IMR-90 (cell line): ENCODE measurements at regions not wholly inside any gene's neighbourhood (a gene's known extent, or its start where the extent isn't known, plus 50 kb on each side); places are given as distances from the start of the nearest gene placed in this dataset.

Experiments used
- ATAC-seq: fragments of 200-7000 bp; cut with Tn5 transposase; 2 replicates; pipeline ENCODE4 v1.9.1; 2020; ENCODE audit warnings: low read depth, mild to moderate bottlenecking, moderate library complexity
- BruUV-seq: library from RNA; stranded (reverse); fragments of 400-500 nt; replicated peaks from 2 replicates; lab custom pipeline; 2021; lab: Mats Ljungman, UMichigan
- CTCF ChIA-PET: fragments of 300-600 bp; formaldehyde crosslinking; extraction: SDS; loops from one replicate; lab custom pipeline; 2021; ENCODE audit warnings: antibody characterized with exemption; lab: Yijun Ruan, JAX
- POLR2A ChIA-PET: fragments of 300-600 bp; sonication (Branson Sonifier 250); formaldehyde crosslinking; loops from one replicate; lab custom pipeline; 2022; ENCODE audit warnings: antibody characterized with exemption; ENCODE audit not compliant: unreplicated experiment; lab: Charles Lee
- DNase-seq: peaks from one replicate; pipeline ENCODE4 v3.0.0; 2013
- H2AFZ ChIP-seq: replicated peaks from 2 replicates; pipeline ENCODE3; 2013; ENCODE audit warnings: low read length, mild to moderate bottlenecking; ENCODE audit not compliant: poor library complexity
- H2AK5ac ChIP-seq: 2 replicates; pipeline ENCODE4 v1.6.1; 2013; ENCODE audit warnings: low read depth, low read length, inconsistent platforms
- H2AK9ac ChIP-seq: replicated peaks from 2 replicates; pipeline ENCODE3; 2013; ENCODE audit warnings: mild to moderate bottlenecking, low read depth, low read length, moderate library complexity; ENCODE audit not compliant: poor library complexity
- H2BK120ac ChIP-seq: 2 replicates; pipeline ENCODE4 v1.6.1; 2013; ENCODE audit warnings: low read depth, low read length, inconsistent platforms
- H2BK15ac ChIP-seq: 3 replicates; pipeline ENCODE4 v1.6.1; 2013; ENCODE audit warnings: low read depth, low read length, inconsistent platforms
- H2BK20ac ChIP-seq: 2 replicates; pipeline ENCODE4 v1.6.1; 2013; ENCODE audit warnings: low read depth, mild to moderate bottlenecking, inconsistent platforms, low read length, moderate library complexity
- H2BK5ac ChIP-seq: 2 replicates; pipeline ENCODE4 v1.6.1; 2013; ENCODE audit warnings: mild to moderate bottlenecking, low read depth, low read length, inconsistent platforms; ENCODE audit not compliant: poor library complexity, severe bottlenecking
- H3K14ac ChIP-seq: replicated peaks from 2 replicates; pipeline ENCODE4 v1.6.1; 2013; ENCODE audit warnings: low read depth, low read length, inconsistent platforms
- H3K18ac ChIP-seq: 2 replicates; pipeline ENCODE4 v1.6.1; 2013; ENCODE audit warnings: low read depth, low read length, control low read depth
- H3K23ac ChIP-seq: 2 replicates; pipeline ENCODE4 v1.6.1; 2013; ENCODE audit warnings: low read depth, low read length, inconsistent platforms
- H3K27ac ChIP-seq: 2 replicates; pipeline ENCODE4 v1.5.1; 2013; ENCODE audit warnings: mild to moderate bottlenecking, control low read depth, low read length; ENCODE audit not compliant: insufficient read depth
- H3K27me3 ChIP-seq: 2 replicates; pipeline ENCODE4 v1.6.1; 2013; ENCODE audit warnings: low read length; ENCODE audit not compliant: control insufficient read depth, insufficient read depth
- H3K36me3 ChIP-seq: 2 replicates; pipeline ENCODE4 v1.6.1; 2013; ENCODE audit warnings: low read length, mixed read lengths; ENCODE audit not compliant: control insufficient read depth, insufficient read depth
- H3K4ac ChIP-seq: 2 replicates; pipeline ENCODE4 v1.6.1; 2013; ENCODE audit warnings: low read depth, low read length, inconsistent platforms
- H3K4me1 ChIP-seq: 2 replicates; pipeline ENCODE4 v1.6.1; 2013; ENCODE audit warnings: low read length, mixed read lengths; ENCODE audit not compliant: control insufficient read depth, insufficient read depth
- H3K4me2 ChIP-seq: 2 replicates; pipeline ENCODE4 v1.6.1; 2013; ENCODE audit warnings: low read depth, mild to moderate bottlenecking, control low read depth, low read length, moderate library complexity
- H3K4me3 ChIP-seq: 2 replicates; pipeline ENCODE4 v1.5.1; 2013; ENCODE audit warnings: low read depth, mild to moderate bottlenecking, control low read depth, low read length, moderate library complexity; ENCODE audit not compliant: insufficient read depth
- H3K56ac ChIP-seq: 2 replicates; pipeline ENCODE4 v1.6.1; 2013; ENCODE audit warnings: low read length, inconsistent platforms; ENCODE audit not compliant: insufficient read depth; ENCODE audit errors: extremely low read depth
- H3K79me1 ChIP-seq, 2 experiments: 2 replicates each; pipeline ENCODE4 v1.6.1; 2013; ENCODE audit warnings: low read length in 2 of 2, inconsistent platforms in 1 of 2, low read depth in 1 of 2
- H3K9ac ChIP-seq: 2 replicates; pipeline ENCODE4 v1.6.1; 2013; ENCODE audit warnings: low read depth, low read length, control low read depth
- H3K9me1 ChIP-seq: 2 replicates; pipeline ENCODE4 v1.6.1; 2013; ENCODE audit warnings: low read length, inconsistent platforms; ENCODE audit not compliant: insufficient read depth
- H3K9me3 ChIP-seq: 2 replicates; pipeline ENCODE4 v1.6.1; 2013; ENCODE audit warnings: low read length; ENCODE audit not compliant: control insufficient read depth, insufficient read depth
- H4K20me1 ChIP-seq: 2 replicates; pipeline ENCODE4 v1.6.1; 2013; ENCODE audit warnings: low read length, inconsistent platforms; ENCODE audit not compliant: insufficient read depth
- H4K5ac ChIP-seq: 2 replicates; pipeline ENCODE4 v1.6.1; 2013; ENCODE audit warnings: mild to moderate bottlenecking, low read depth, low read length, control low read depth
- H4K8ac ChIP-seq, 2 experiments: 2 replicates each; pipeline ENCODE4 v1.6.1; 2013; ENCODE audit warnings: low read depth in 2 of 2, low read length in 2 of 2, control low read depth in 1 of 2, inconsistent platforms in 1 of 2
- H4K91ac ChIP-seq: 2 replicates; pipeline ENCODE4 v1.6.1; 2013; ENCODE audit warnings: low read depth, low read length, inconsistent platforms; ENCODE audit not compliant: insufficient read depth
- BHLHE40 ChIP-seq: fragments of 150-350 bp; IDR thresholded peaks from 2 replicates; pipeline ENCODE4 v1.6.1; 2016; ENCODE audit warnings: mild to moderate bottlenecking, low read depth, low read length
- CEBPB ChIP-seq: IDR thresholded peaks from 2 replicates; pipeline ENCODE4 v1.6.1; 2012; ENCODE audit warnings: low read depth, low read length, improper control_type of control experiment
- CHD1 ChIP-seq: IDR thresholded peaks from 2 replicates; pipeline ENCODE4 v1.6.1; 2012; ENCODE audit warnings: low read depth, low read length, improper control_type of control experiment
- CTCF ChIP-seq: conservative IDR thresholded peaks from 2 replicates; pipeline ENCODE4 v1.5.1; 2012; ENCODE audit warnings: mild to moderate bottlenecking, low read depth, low read length, improper control_type of control experiment
- ELK1 ChIP-seq: fragments of 150-350 bp; IDR thresholded peaks from 2 replicates; pipeline ENCODE4 v1.6.1; 2016; ENCODE audit warnings: low read depth, mild to moderate bottlenecking, low read length, moderate library complexity, borderline replicate concordance
- FOS ChIP-seq: fragments of 150-350 bp; IDR thresholded peaks from 2 replicates; pipeline ENCODE4 v1.6.1; 2016; ENCODE audit warnings: low read depth, low read length
- MAFK ChIP-seq: IDR thresholded peaks from 2 replicates; pipeline ENCODE4 v1.6.1; 2012; ENCODE audit warnings: low read depth, low read length, improper control_type of control experiment
- MAZ ChIP-seq: IDR thresholded peaks from 2 replicates; pipeline ENCODE4 v1.6.1; 2012; ENCODE audit warnings: low read depth, mild to moderate bottlenecking, low read length, improper control_type of control experiment, moderate library complexity, borderline replicate concordance
- MXI1 ChIP-seq: IDR thresholded peaks from 2 replicates; pipeline ENCODE4 v1.6.1; 2012; ENCODE audit warnings: low read depth, mild to moderate bottlenecking, low read length, moderate library complexity, borderline replicate concordance
- NFE2L2 ChIP-seq: fragments of 150-350 bp; IDR thresholded peaks from 2 replicates; pipeline ENCODE4 v1.6.1; 2016; ENCODE audit warnings: low read depth, mild to moderate bottlenecking, low read length
- POLR2A ChIP-seq: IDR thresholded peaks from 2 replicates; pipeline ENCODE4 v1.6.1; 2012; ENCODE audit warnings: mild to moderate bottlenecking, low read depth, low read length
- RAD21 ChIP-seq: IDR thresholded peaks from 2 replicates; pipeline ENCODE4 v1.6.1; 2012; ENCODE audit warnings: low read length, improper control_type of control experiment
- RCOR1 ChIP-seq: IDR thresholded peaks from 2 replicates; pipeline ENCODE4 v1.6.1; 2012; ENCODE audit warnings: mild to moderate bottlenecking, low read length, improper control_type of control experiment; ENCODE audit not compliant: insufficient replicate concordance
- RFX5 ChIP-seq: IDR thresholded peaks from 2 replicates; pipeline ENCODE4 v1.8.0; 2012; ENCODE audit warnings: low read depth, mild to moderate bottlenecking, low read length, moderate library complexity
- SMC3 ChIP-seq: fragments of 150-350 bp; IDR thresholded peaks from 2 replicates; pipeline ENCODE4 v1.6.1; 2016; ENCODE audit warnings: low read depth, mild to moderate bottlenecking, antibody characterized with exemption, low read length, moderate library complexity
- WGBS, 2 experiments: methylation state at CpG; one replicate each; pipeline versions ENCODE4 v1.1.5 to v1.1.7; 2013; ENCODE audit warnings: missing lambda C conversion rate in 2 of 2; ENCODE audit not compliant: insufficient read length in 1 of 2; ENCODE audit errors: extremely low coverage in 2 of 2; 5-methylcytosine and 5-hydroxymethylcytosine counted together
- dilution Hi-C: fragments of 300-500 bp; cut with HindIII; formaldehyde crosslinking; loops from one replicate; pipeline ENCODE4 v1.14.3; 2018; ENCODE audit warnings: low sequenced_read_pairs; ENCODE audit not compliant: unreplicated experiment
- in situ Hi-C: fragments of 300-500 bp; cut with MboI; formaldehyde crosslinking; loops from 3 replicates; pipeline ENCODE4 v1.14.3; 2019; ENCODE audit warnings: low sequenced_read_pairs, inconsistent platforms, mixed read lengths
- intact Hi-C: fragments of 100-400 bp; cut with micrococcal nuclease; formaldehyde crosslinking; loops from 2 replicates; pipeline ENCODE4 v1.10.0; 2022
- TF ChIP-seq, protein P1 (sequence below): fragments of 150-350 bp; IDR thresholded peaks from 2 replicates; pipeline ENCODE4 v1.6.1; 2017; ENCODE audit warnings: mild to moderate bottlenecking, antibody characterized with exemption, low read length, low read depth

DNA sequence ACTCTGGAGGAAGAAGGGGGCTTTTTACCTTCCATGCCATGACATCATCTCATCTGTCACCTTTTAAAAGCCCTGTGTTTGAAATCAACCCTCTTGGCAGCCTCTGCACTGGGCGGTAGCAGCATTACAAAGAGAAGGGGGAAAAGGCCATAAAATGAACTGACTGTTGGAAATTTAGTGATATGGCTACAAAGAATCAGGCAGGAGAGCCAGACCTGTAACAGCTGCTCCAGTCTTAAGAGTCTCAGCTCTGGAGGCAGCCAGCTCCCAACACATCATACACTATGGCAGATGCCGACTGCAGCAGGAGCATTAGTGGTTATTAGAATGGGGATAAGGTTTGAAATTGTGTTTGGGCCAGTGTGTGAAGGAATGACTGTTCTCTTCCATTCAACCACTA is 257.5 kb downstream of the DMAC1 start:
- H3K4me3 ChIP-seq, result no peak overlapping the region
- ChIA-PET POLR2A (no interaction called here), CTCF (no interaction called here)
- H4K5ac ChIP-seq, result no peak overlapping the region
- H4K8ac ChIP-seq, result no peak overlapping the region
- no peak overlapping the region for H3K9ac ChIP-seq
- no peak overlapping the region for H2BK15ac ChIP-seq
- H2AFZ ChIP-seq, result no peak overlapping the region
- H3K27ac ChIP-seq, result no peak overlapping the region
- H4K20me1 ChIP-seq, result no peaks in the 10 kb centered on the region
- ATAC-seq, result no peak
- H3K14ac ChIP-seq, result no peak overlapping the region
- no peak overlapping the region for H2BK120ac ChIP-seq
- no peaks in the 10 kb centered on the region for H3K79me1 ChIP-seq
- no peak overlapping the region for H2BK20ac ChIP-seq
- no peak for TF ChIP-seq MAZ
- no peak for TF ChIP-seq SMC3
- TF ChIP-seq, protein P1, sequence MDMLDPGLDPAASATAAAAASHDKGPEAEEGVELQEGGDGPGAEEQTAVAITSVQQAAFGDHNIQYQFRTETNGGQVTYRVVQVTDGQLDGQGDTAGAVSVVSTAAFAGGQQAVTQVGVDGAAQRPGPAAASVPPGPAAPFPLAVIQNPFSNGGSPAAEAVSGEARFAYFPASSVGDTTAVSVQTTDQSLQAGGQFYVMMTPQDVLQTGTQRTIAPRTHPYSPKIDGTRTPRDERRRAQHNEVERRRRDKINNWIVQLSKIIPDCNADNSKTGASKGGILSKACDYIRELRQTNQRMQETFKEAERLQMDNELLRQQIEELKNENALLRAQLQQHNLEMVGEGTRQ, result no peak
- TF ChIP-seq CTCF, result no peak
- no peak for TF ChIP-seq MXI1
- TF ChIP-seq NFE2L2, result no peak
- TF ChIP-seq MAFK, result no peak
- TF ChIP-seq POLR2A, result no peak
- TF ChIP-seq RFX5, result no peak
- TF ChIP-seq RCOR1, result no peak
- no peak for TF ChIP-seq CHD1
- no peak for TF ChIP-seq ELK1
- TF ChIP-seq FOS, result no peak
- no peak for TF ChIP-seq RAD21
- TF ChIP-seq BHLHE40, result no peak
- no peak for TF ChIP-seq CEBPB
- H3K18ac ChIP-seq, result no peak overlapping the region
- intact Hi-C loops (no loop called here), dilution Hi-C loops (no loop called here), in situ Hi-C loops (no loop called here)
- no peak overlapping the region for H4K91ac ChIP-seq
- no peaks in the 10 kb centered on the region for H3K4me1 ChIP-seq
- no peak overlapping the region for H3K23ac ChIP-seq
- no peak overlapping the region for H2BK5ac ChIP-seq
- BruUV-seq, result no TSS peak
- no peak overlapping the region for H2AK5ac ChIP-seq
- H3K4ac ChIP-seq, result no peak overlapping the region
- no peaks in the 10 kb centered on the region for H3K9me3 ChIP-seq
- no peaks in the 10 kb centered on the region for H3K36me3 ChIP-seq
- no peak overlapping the region for H2AK9ac ChIP-seq
- no peak overlapping the region for H3K4me2 ChIP-seq
- H3K9me1 ChIP-seq, result no peaks in the 10 kb centered on the region
- no peak overlapping the region for H3K56ac ChIP-seq
- no CpG with 5 or more reads among the region's 2 CpGs for WGBS, 2 experiments
- no peaks in the 10 kb centered on the region; the same call in 1 of the 2 replicates for H3K27me3 ChIP-seq
- no peak for DNase-seq
